ENCODE measurements at regions not wholly inside any gene's neighbourhood (a gene's known extent, or its start where the extent isn't known, plus 50 kb on each side); places are given as distances from the start of the nearest gene placed in this dataset.

- no peaks in the 10 kb centered on the region for H3K36me3 ChIP-seq (ENCODE audit: insufficient read depth, low read length)
- peaks cover 0 to 22% (median 10%) of the 10 kb centered on the region in 8 donors for H3K9me3 Mint-ChIP-seq
- no peaks in the 10 kb centered on the region for H3K4me1 Mint-ChIP-seq
- DNase-seq = no peak
- H3K9me3 ChIP-seq (ENCODE audit: control insufficient read depth in 1 of 2, low read length in 2 of 2) = no peaks in the 10 kb centered on the region
- no peak overlapping the region for H3K27ac Mint-ChIP-seq
- ChIA-PET POLR2A (ENCODE audit: partially characterized antibody) (no interaction called here), CTCF (ENCODE audit: partially characterized antibody) (no interaction called here)
- H3K36me3 Mint-ChIP-seq = no peaks in the 10 kb centered on the region
- no peaks in the 10 kb centered on the region for H3K27me3 Mint-ChIP-seq
- H3K4me3 ChIP-seq (ENCODE audit: low read length in 2 of 2) = no peak overlapping the region
- H3K27me3 ChIP-seq (ENCODE audit: insufficient read depth, low read length) = no peaks in the 10 kb centered on the region
- no peak overlapping the region for H3K27ac ChIP-seq (ENCODE audit: low read depth, low read length)
- intact Hi-C loops (cut with micrococcal nuclease) = no loop called here
- no peaks in the 10 kb centered on the region for H3K4me1 ChIP-seq (ENCODE audit: insufficient read depth, low read length)
- no peak overlapping the region for H3K4me3 Mint-ChIP-seq
Measured at GRCh38 chr11:90774727-90775566, 552.1 kb upstream of the CHORDC1 start.

- Histone ChIP-seq H3K4me3 (ENCODE audit: low read length in 2 of 2) (no peak overlapping the region), H3K27ac (ENCODE audit: low read depth, low read length) (no peak overlapping the region), H3K27me3 (ENCODE audit: insufficient read depth, low read length) (no peaks in the 10 kb centered on the region), H3K9me3 (ENCODE audit: control insufficient read depth in 1 of 2, low read length in 2 of 2) (no peaks in the 10 kb centered on the region), H3K36me3 (ENCODE audit: insufficient read depth, low read length) (no peaks in the 10 kb centered on the region), H3K4me1 (ENCODE audit: insufficient read depth, low read length) (no peaks in the 10 kb centered on the region)
- Mint-ChIP-seq H3K4me1 (no peaks in the 10 kb centered on the region), H3K27ac (no peak overlapping the region), H3K9me3 (peaks cover 0 to 20% (median 7%) of the 10 kb centered on the region in 8 donors), H3K4me3 (no peak overlapping the region), H3K27me3 (no peaks in the 10 kb centered on the region), H3K36me3 (no peaks in the 10 kb centered on the region)
- ChIA-PET CTCF (ENCODE audit: partially characterized antibody) (no interaction called here), POLR2A (ENCODE audit: partially characterized antibody) (no interaction called here)
- no peak for DNase-seq
- intact Hi-C loops (cut with micrococcal nuclease) = no loop called here
Measured at GRCh38 chr11:90770007-90770406, 547.2 kb upstream of the CHORDC1 start.

GRCh38 chr11:90766121-90766520, 543.3 kb upstream of the CHORDC1 start:
- no peaks in the 10 kb centered on the region for H3K27me3 Mint-ChIP-seq
- intact Hi-C loops (cut with micrococcal nuclease) = no loop called here
- no peak overlapping the region for H3K27ac ChIP-seq (ENCODE audit: low read depth, low read length)
- no peak overlapping the region for H3K4me3 ChIP-seq (ENCODE audit: low read length in 2 of 2)
- ChIA-PET POLR2A (ENCODE audit: partially characterized antibody) (no interaction called here), CTCF (ENCODE audit: partially characterized antibody) (no interaction called here)
- no peaks in the 10 kb centered on the region for H3K27me3 ChIP-seq (ENCODE audit: insufficient read depth, low read length)
- H3K4me1 Mint-ChIP-seq = no peaks in the 10 kb centered on the region
- no peaks in the 10 kb centered on the region for H3K9me3 ChIP-seq (ENCODE audit: control insufficient read depth in 1 of 2, low read length in 2 of 2)
- H3K36me3 ChIP-seq (ENCODE audit: insufficient read depth, low read length) = no peaks in the 10 kb centered on the region
- no peak overlapping the region for H3K4me3 Mint-ChIP-seq
- H3K9me3 Mint-ChIP-seq = peaks cover 0 to 10% (median 4%) of the 10 kb centered on the region in 8 donors
- H3K27ac Mint-ChIP-seq = no peak overlapping the region
- H3K4me1 ChIP-seq (ENCODE audit: insufficient read depth, low read length) = no peaks in the 10 kb centered on the region
- H3K36me3 Mint-ChIP-seq = no peaks in the 10 kb centered on the region
- DNase-seq = no peak

GRCh38 chr11:90764691-90765090, 541.8 kb upstream of the CHORDC1 start:
- Histone ChIP-seq H3K9me3 (ENCODE audit: control insufficient read depth in 1 of 2, low read length in 2 of 2) (no peaks in the 10 kb centered on the region), H3K36me3 (ENCODE audit: insufficient read depth, low read length) (no peaks in the 10 kb centered on the region), H3K27ac (ENCODE audit: low read depth, low read length) (no peak overlapping the region), H3K4me1 (ENCODE audit: insufficient read depth, low read length) (no peaks in the 10 kb centered on the region), H3K4me3 (ENCODE audit: low read length in 2 of 2) (no peak overlapping the region), H3K27me3 (ENCODE audit: insufficient read depth, low read length) (no peaks in the 10 kb centered on the region)
- CTCF ChIA-PET (ENCODE audit: partially characterized antibody) = no interaction called here
- Mint-ChIP-seq H3K27ac (no peak overlapping the region), H3K27me3 (no peaks in the 10 kb centered on the region), H3K9me3 (peaks cover 0 to 10% (median 1%) of the 10 kb centered on the region in 8 donors), H3K36me3 (no peaks in the 10 kb centered on the region), H3K4me3 (no peak overlapping the region), H3K4me1 (no peaks in the 10 kb centered on the region)
- DNase-seq = no peak
- POLR2A ChIA-PET (ENCODE audit: partially characterized antibody) = no interaction called here
- intact Hi-C loops (cut with micrococcal nuclease) = no loop called here

GRCh38 chr11:90757849-90758494, 535.1 kb upstream of the CHORDC1 start:
- Mint-ChIP-seq H3K4me3 (no peak overlapping the region), H3K9me3 (peaks cover 0 to 11% (median 3%) of the 10 kb centered on the region in 8 donors), H3K4me1 (no peaks in the 10 kb centered on the region), H3K27ac (no peak overlapping the region), H3K27me3 (no peaks in the 10 kb centered on the region), H3K36me3 (no peaks in the 10 kb centered on the region)
- ChIA-PET CTCF (ENCODE audit: partially characterized antibody) (no interaction called here), POLR2A (ENCODE audit: partially characterized antibody) (no interaction called here)
- Histone ChIP-seq H3K27me3 (ENCODE audit: insufficient read depth, low read length) (no peaks in the 10 kb centered on the region), H3K4me1 (ENCODE audit: insufficient read depth, low read length) (no peaks in the 10 kb centered on the region), H3K36me3 (ENCODE audit: insufficient read depth, low read length) (no peaks in the 10 kb centered on the region), H3K4me3 (ENCODE audit: low read length in 2 of 2) (no peak overlapping the region), H3K27ac (ENCODE audit: low read depth, low read length) (no peak overlapping the region), H3K9me3 (ENCODE audit: control insufficient read depth in 1 of 2, low read length in 2 of 2) (no peaks in the 10 kb centered on the region)
- DNase-seq = no peak
- intact Hi-C loops (cut with micrococcal nuclease) = no loop called here

GRCh38 chr11:90756617-90757016, 533.8 kb upstream of the CHORDC1 start:
- POLR2A ChIA-PET (ENCODE audit: partially characterized antibody) = no interaction called here
- Histone ChIP-seq H3K9me3 (ENCODE audit: control insufficient read depth in 1 of 2, low read length in 2 of 2) (no peaks in the 10 kb centered on the region), H3K27ac (ENCODE audit: low read depth, low read length) (no peak overlapping the region), H3K36me3 (ENCODE audit: insufficient read depth, low read length) (no peaks in the 10 kb centered on the region), H3K4me3 (ENCODE audit: low read length in 2 of 2) (no peak overlapping the region), H3K4me1 (ENCODE audit: insufficient read depth, low read length) (no peaks in the 10 kb centered on the region), H3K27me3 (ENCODE audit: insufficient read depth, low read length) (no peaks in the 10 kb centered on the region)
- peaks cover 0 to 17% (median 4%) of the 10 kb centered on the region in 8 donors for H3K9me3 Mint-ChIP-seq
- no peaks in the 10 kb centered on the region for H3K27me3 Mint-ChIP-seq
- DNase-seq = no peak
- no peaks in the 10 kb centered on the region for H3K36me3 Mint-ChIP-seq
- no peak overlapping the region for H3K27ac Mint-ChIP-seq
- no peaks in the 10 kb centered on the region for H3K4me1 Mint-ChIP-seq
- H3K4me3 Mint-ChIP-seq = no peak overlapping the region
- CTCF ChIA-PET (ENCODE audit: partially characterized antibody) = no interaction called here
- intact Hi-C loops (cut with micrococcal nuclease) = no loop called here

GRCh38 chr11:90753546-90753945, 530.7 kb upstream of the CHORDC1 start:
- POLR2A ChIA-PET (ENCODE audit: partially characterized antibody) = no interaction called here
- no peak overlapping the region for H3K4me3 Mint-ChIP-seq
- no peaks in the 10 kb centered on the region for H3K4me1 Mint-ChIP-seq
- H3K36me3 ChIP-seq (ENCODE audit: insufficient read depth, low read length) = no peaks in the 10 kb centered on the region
- H3K36me3 Mint-ChIP-seq = no peaks in the 10 kb centered on the region
- no peaks in the 10 kb centered on the region for H3K27me3 Mint-ChIP-seq
- H3K9me3 Mint-ChIP-seq = peaks cover 0 to 16% (median 4%) of the 10 kb centered on the region in 8 donors
- intact Hi-C loops (cut with micrococcal nuclease) = no loop called here
- CTCF ChIA-PET (ENCODE audit: partially characterized antibody) = no interaction called here
- H3K27ac ChIP-seq (ENCODE audit: low read depth, low read length) = no peak overlapping the region
- no peak overlapping the region for H3K27ac Mint-ChIP-seq
- no peaks in the 10 kb centered on the region for H3K27me3 ChIP-seq (ENCODE audit: insufficient read depth, low read length)
- no peak for DNase-seq
- no peaks in the 10 kb centered on the region for H3K4me1 ChIP-seq (ENCODE audit: insufficient read depth, low read length)
- H3K4me3 ChIP-seq (ENCODE audit: low read length in 2 of 2) = no peak overlapping the region
- H3K9me3 ChIP-seq (ENCODE audit: control insufficient read depth in 1 of 2, low read length in 2 of 2) = no peaks in the 10 kb centered on the region
